ENCODE measurements at regions not wholly inside any gene's neighbourhood (a gene's known extent, or its start where the extent isn't known, plus 50 kb on each side); places are given as distances from the start of the nearest gene placed in this dataset.

- DNase-seq: no peak
- H3K4me1 ChIP-seq (replicated peaks in 1 of 2): no peaks in the 10 kb centered on the region
- intact Hi-C loops (cut with DNase I): no loop called here
- 80 to 85% (median 80%) methylated on average over 6 of the region's 6 CpGs for WGBS, 4 donors
- TF ChIP-seq, protein P1, sequence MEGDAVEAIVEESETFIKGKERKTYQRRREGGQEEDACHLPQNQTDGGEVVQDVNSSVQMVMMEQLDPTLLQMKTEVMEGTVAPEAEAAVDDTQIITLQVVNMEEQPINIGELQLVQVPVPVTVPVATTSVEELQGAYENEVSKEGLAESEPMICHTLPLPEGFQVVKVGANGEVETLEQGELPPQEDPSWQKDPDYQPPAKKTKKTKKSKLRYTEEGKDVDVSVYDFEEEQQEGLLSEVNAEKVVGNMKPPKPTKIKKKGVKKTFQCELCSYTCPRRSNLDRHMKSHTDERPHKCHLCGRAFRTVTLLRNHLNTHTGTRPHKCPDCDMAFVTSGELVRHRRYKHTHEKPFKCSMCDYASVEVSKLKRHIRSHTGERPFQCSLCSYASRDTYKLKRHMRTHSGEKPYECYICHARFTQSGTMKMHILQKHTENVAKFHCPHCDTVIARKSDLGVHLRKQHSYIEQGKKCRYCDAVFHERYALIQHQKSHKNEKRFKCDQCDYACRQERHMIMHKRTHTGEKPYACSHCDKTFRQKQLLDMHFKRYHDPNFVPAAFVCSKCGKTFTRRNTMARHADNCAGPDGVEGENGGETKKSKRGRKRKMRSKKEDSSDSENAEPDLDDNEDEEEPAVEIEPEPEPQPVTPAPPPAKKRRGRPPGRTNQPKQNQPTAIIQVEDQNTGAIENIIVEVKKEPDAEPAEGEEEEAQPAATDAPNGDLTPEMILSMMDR (IDR thresholded peaks at IDR 0.05): no peak
- no peak for TF ChIP-seq POLR2A (IDR thresholded peaks at IDR 0.05)
- H3K27ac ChIP-seq: no peak overlapping the region
- H3K36me3 ChIP-seq (replicated peaks in 1 of 2): no peaks in the 10 kb centered on the region
- no peaks in the 10 kb centered on the region for H3K27me3 ChIP-seq
- no peak overlapping the region for H3K4me3 ChIP-seq
- no peaks in the 10 kb centered on the region for H3K9me3 ChIP-seq (replicated peaks in 1 of 3)
Observed at GRCh38 chr1:14535619-14536355, 62.7 kb upstream of the KAZN start.

DNA sequence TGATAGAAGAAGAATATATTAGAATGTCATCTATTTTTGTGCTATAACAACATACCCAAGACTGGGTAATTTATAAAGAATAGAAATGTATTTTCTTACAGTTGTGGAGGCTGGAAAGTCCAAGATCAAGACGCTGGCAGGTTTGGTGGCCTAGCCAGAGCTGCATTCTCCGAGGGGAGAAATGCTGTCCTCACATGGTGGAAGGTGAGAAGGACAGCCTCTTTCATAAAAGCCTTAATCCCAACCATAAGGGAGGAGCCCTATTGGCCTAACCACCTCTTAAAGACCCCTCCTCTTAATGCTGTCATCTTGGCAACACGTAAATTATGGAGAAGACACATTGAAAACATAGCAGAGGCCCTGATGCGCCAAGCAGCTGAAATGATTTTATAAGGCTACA lies 60.1 kb upstream of the KAZN start:
- no peak for TF ChIP-seq POLR2A (IDR thresholded peaks at IDR 0.05)
- TF ChIP-seq, protein P1 (IDR thresholded peaks at IDR 0.05): peak in 1 of 6 experiments; percentile 6
- H3K4me1 ChIP-seq (replicated peaks in 1 of 2): peaks cover 0 to 7% of the 10 kb centered on the region in 2 donors
- WGBS, 4 donors: 89 to 95% (median 94%) methylated on average over 4 of the region's 4 CpGs
- no peak for DNase-seq
- no peaks in the 10 kb centered on the region for H3K27me3 ChIP-seq
- H3K27ac ChIP-seq: no peak overlapping the region
- no peaks in the 10 kb centered on the region for H3K36me3 ChIP-seq (replicated peaks in 1 of 2)
- intact Hi-C loops (cut with DNase I): no loop called here
- H3K4me3 ChIP-seq: no peak overlapping the region
- no peaks in the 10 kb centered on the region for H3K9me3 ChIP-seq (replicated peaks in 1 of 3)

GRCh38 chr1:14539309-14539708 lies 59.2 kb upstream of the KAZN start:
- Histone ChIP-seq H3K27ac (no peak overlapping the region), H3K27me3 (no peaks in the 10 kb centered on the region), H3K9me3 (replicated peaks in 1 of 3) (no peaks in the 10 kb centered on the region), H3K4me3 (no peak overlapping the region), H3K4me1 (replicated peaks in 1 of 2) (peaks cover 0 to 7% of the 10 kb centered on the region in 2 donors), H3K36me3 (replicated peaks in 1 of 2) (no peaks in the 10 kb centered on the region)
- 71 to 95% (median 92%) methylated on average over 3 of the region's 3 CpGs for WGBS, 4 donors
- TF ChIP-seq, protein P1 (IDR thresholded peaks at IDR 0.05): no peak
- no peak for TF ChIP-seq POLR2A (IDR thresholded peaks at IDR 0.05)
- intact Hi-C loops (cut with DNase I): no loop called here
- no peak for DNase-seq

DNA sequence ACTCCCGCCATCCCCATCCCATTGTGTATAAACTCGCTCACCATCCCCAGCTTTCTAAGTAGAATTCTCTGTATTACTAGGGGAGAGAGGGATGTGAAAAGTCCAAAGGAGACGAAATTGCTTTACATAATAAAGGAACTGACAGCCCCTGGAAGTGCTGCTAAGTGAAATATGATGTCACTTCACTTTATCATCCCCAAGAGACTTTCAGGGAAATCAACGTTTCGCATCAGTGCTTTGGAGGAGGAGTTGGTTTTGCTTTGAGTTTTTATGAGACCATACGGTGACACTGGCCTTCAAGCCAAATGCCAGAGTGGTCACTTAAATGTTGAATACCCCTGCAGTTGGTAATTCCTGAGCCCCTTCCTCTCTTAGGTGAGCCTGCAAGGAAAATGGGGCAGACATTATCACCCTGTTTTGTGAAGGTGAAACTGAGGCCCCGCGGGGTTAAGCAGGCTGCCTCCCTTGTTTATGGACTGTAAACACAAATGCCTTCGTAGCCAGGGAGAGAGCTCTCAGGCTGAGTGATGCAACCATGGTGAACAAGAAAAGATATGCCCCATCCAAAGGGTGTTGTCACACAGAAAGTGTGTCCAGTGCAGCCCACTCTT lies 58.4 kb upstream of the KAZN start:
- 73 to 86% (median 77%) methylated on average over 9 of the region's 9 CpGs for WGBS, 4 donors
- Histone ChIP-seq H3K9me3 (replicated peaks in 1 of 3) (no peaks in the 10 kb centered on the region), H3K4me3 (no peak overlapping the region), H3K36me3 (replicated peaks in 1 of 2) (no peaks in the 10 kb centered on the region), H3K4me1 (replicated peaks in 1 of 2) (peaks cover 0 to 7% of the 10 kb centered on the region in 2 donors), H3K27ac (no peak overlapping the region), H3K27me3 (no peaks in the 10 kb centered on the region)
- intact Hi-C loops (cut with DNase I): no loop called here
- TF ChIP-seq POLR2A (IDR thresholded peaks at IDR 0.05): no peak
- TF ChIP-seq, protein P1 (IDR thresholded peaks at IDR 0.05): no peak
- no peak for DNase-seq
